Epithelial cell of esophagus (primary cell): ENCODE measurements at regions not wholly inside any gene's neighbourhood (a gene's known extent, or its start where the extent isn't known, plus 50 kb on each side); places are given as distances from the start of the nearest gene placed in this dataset.

ENCODE experiments used
- DNase-seq: peaks from one replicate; pipeline ENCODE4 v3.0.0; 2010; ENCODE audit warnings: low read depth
- H3K4me3 ChIP-seq: 2 replicates; pipeline ENCODE4 v1.5.1; 2011; ENCODE audit warnings: mild to moderate bottlenecking, low read length, control low read depth
- TF ChIP-seq, protein P1 (sequence below): IDR thresholded peaks from 2 replicates; pipeline ENCODE4 v1.5.1; 2011; ENCODE audit warnings: low read depth, mild to moderate bottlenecking, low read length, control low read depth, inconsistent platforms; ENCODE audit not compliant: insufficient read depth; ENCODE audit errors: missing control alignments

DNA sequence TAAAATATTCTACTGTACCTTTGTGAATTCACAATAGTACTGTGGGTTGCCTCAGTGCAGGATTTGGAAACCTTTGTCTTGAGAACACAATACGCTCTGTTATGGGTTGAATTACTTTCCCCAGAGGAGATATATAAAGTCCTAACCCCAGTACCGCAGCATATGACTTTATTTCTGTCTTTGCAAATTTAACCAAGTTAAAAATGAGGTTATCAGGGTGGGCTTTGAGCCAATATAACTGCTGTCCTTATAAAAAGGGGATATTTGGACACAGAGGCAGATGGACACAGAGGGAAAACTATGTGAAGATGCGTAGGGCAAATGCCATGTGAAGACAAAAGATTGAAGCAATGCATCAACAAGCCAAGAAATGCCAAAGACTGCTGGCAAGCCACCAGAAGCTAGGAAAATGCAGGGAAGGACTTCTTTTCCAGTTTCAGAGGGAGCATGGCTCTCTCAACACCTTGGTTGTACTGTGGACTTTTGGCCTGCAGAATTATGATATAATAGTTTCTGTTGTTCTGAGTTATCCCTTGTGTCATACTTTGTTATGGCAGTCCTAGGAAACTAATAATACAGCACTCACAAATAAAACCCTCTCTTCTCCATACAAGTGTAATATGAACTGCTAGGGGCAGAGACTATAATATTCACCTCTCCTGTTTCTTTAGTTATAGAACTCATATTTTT, 292.6 kb upstream of the SPTLC3 start:
- H3K4me3 ChIP-seq = no peak overlapping the region
- no peak for DNase-seq
- TF ChIP-seq, protein P1, sequence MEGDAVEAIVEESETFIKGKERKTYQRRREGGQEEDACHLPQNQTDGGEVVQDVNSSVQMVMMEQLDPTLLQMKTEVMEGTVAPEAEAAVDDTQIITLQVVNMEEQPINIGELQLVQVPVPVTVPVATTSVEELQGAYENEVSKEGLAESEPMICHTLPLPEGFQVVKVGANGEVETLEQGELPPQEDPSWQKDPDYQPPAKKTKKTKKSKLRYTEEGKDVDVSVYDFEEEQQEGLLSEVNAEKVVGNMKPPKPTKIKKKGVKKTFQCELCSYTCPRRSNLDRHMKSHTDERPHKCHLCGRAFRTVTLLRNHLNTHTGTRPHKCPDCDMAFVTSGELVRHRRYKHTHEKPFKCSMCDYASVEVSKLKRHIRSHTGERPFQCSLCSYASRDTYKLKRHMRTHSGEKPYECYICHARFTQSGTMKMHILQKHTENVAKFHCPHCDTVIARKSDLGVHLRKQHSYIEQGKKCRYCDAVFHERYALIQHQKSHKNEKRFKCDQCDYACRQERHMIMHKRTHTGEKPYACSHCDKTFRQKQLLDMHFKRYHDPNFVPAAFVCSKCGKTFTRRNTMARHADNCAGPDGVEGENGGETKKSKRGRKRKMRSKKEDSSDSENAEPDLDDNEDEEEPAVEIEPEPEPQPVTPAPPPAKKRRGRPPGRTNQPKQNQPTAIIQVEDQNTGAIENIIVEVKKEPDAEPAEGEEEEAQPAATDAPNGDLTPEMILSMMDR = no peak

DNA sequence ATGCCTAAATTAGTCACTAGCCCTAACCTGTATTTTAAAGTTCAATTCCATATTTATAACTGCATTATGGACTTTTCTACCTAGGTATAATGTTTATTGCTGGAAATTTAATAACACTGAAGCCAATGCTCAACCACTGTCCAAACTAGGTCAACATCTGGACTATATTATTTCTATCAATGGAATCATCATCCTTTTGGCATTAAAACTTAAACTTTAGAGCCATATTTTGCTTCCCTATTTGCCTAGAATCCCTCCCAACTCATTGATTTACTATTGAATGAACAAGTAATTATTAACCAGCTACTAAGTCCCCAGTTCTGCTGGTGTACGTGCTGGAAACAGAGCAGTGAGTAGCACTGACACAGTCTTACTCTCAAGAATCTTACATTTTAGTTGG, 291.7 kb upstream of the SPTLC3 start:
- TF ChIP-seq, protein P1 = no peak
- no peak overlapping the region for H3K4me3 ChIP-seq
- DNase-seq = no peak

DNA sequence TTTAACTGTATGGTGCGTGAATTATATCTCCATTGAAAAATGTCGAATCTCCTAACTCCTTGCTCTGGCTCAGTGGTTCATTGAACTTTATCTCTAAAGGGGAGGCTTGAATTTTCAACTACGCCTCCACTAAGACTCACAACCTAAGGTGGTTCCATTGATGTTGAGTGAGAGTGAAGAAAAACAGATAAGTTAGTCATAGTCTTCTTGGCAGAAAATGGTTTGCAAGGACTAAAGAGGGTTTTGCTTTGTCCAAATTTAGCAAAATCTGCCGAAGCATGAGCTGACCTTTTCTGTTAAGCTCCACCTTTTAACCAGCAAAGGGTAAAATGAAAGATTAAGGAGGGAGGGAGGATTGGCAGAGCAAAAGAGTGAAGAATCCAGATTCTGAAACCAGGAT, 290.2 kb upstream of the SPTLC3 start:
- DNase-seq = no peak
- TF ChIP-seq, protein P1 = no peak

DNA sequence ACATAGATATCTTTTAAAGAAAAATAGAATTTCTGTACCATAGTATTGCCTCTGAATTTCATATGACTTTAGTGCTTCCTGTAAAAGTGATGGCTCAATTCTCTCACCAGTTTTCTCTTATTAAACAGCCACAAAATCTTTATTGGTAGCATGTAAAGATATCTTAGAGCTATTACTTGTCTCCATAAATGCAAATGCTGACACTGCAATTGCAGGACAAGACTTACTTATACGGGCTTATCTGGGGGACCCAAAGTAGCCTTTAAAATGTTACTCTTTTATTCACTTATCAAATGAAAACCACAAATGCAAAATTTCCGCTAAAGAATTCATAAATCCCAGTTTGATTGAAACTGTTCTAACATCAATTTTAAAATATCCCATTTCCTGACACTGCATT, 287.1 kb upstream of the SPTLC3 start:
- TF ChIP-seq, protein P1 = no peak
- no peak overlapping the region for H3K4me3 ChIP-seq
- no peak for DNase-seq

More for the DNA sequence above, 290.2 kb upstream of the SPTLC3 start:
- H3K4me3 ChIP-seq = no peak overlapping the region

DNA sequence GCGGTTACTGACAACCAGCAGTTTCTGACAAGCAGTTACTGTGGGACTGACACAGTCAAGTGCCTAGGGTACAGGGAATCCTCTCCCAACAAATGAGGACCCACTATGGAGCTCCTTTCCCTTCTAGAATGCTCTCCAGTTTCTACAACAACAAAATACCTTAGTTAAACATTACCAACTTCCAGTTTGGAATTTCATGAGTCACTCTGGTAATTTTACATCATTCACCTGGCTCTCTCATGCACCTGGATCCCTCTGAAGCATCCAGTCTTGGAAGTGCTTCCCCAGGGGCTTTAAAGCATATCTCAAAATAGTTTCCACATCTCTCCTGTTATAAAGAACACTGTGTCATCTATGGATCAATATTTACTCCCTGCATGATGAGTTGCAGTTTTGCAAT, 286.7 kb upstream of the SPTLC3 start:
- H3K4me3 ChIP-seq = no peak overlapping the region
- TF ChIP-seq, protein P1 = no peak
- DNase-seq = no peak

DNA sequence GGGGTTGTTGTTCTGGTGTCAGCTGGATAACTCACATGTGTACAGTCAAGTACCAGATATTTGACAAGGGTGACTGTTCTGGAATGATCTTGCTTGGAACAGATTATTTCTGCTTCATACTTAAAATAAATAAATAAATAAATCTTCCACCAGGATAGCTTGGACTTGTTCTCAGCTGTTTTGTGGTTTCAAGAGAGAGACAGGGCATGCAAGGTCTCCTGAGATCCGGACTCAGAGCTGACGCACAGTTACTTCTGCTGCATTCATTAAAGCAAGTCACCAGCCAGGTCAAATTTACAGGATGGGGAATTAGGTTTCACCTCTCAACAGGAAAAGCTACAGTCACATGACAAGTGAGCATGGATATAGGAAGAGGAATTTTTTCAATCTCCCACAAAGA, 285.0 kb upstream of the SPTLC3 start:
- TF ChIP-seq, protein P1 = no peak

DNA sequence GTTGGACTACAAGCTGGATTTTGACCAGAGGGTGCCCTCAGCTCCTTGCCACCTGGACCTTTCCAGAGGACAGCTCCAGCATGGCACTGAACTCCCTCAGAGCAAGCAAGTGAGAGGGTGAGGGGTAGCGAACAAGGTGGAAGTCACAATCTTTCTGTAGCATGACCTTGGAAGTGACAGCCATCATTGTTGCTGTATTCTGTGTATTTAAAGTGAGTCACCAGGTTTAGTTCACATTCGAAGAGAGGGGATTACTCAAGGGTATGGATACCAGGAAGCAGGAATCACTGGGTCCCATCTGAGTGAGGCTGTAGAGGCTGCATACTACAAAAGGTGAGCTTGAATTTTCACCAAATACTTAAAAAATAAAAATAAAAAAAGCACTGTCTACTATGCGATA, 280.0 kb upstream of the SPTLC3 start:
- no peak for DNase-seq
- H3K4me3 ChIP-seq = no peak overlapping the region
- TF ChIP-seq, protein P1 = no peak

More for the DNA sequence above, 285.0 kb upstream of the SPTLC3 start:
- no peak for DNase-seq
- H3K4me3 ChIP-seq = no peak overlapping the region
